ENCODE measurements at regions not wholly inside any gene's neighbourhood (a gene's known extent, or its start where the extent isn't known, plus 50 kb on each side); places are given as distances from the start of the nearest gene placed in this dataset.

- TF ChIP-seq EZH2 (IDR thresholded peaks at IDR 0.05; ENCODE audit: borderline replicate concordance, insufficient read depth, low read depth, low read length, poor library complexity, severe bottlenecking) = no peak
- TF ChIP-seq, protein P1, sequence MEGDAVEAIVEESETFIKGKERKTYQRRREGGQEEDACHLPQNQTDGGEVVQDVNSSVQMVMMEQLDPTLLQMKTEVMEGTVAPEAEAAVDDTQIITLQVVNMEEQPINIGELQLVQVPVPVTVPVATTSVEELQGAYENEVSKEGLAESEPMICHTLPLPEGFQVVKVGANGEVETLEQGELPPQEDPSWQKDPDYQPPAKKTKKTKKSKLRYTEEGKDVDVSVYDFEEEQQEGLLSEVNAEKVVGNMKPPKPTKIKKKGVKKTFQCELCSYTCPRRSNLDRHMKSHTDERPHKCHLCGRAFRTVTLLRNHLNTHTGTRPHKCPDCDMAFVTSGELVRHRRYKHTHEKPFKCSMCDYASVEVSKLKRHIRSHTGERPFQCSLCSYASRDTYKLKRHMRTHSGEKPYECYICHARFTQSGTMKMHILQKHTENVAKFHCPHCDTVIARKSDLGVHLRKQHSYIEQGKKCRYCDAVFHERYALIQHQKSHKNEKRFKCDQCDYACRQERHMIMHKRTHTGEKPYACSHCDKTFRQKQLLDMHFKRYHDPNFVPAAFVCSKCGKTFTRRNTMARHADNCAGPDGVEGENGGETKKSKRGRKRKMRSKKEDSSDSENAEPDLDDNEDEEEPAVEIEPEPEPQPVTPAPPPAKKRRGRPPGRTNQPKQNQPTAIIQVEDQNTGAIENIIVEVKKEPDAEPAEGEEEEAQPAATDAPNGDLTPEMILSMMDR (IDR thresholded peaks at IDR 0.05) = no peak
Measured at GRCh38 chr7:25294624-25295023, 66.3 kb upstream of the NPVF start.
